HepG2 (cell line): ENCODE measurements at regions not wholly inside any gene's neighbourhood (a gene's known extent, or its start where the extent isn't known, plus 50 kb on each side); places are given as distances from the start of the nearest gene placed in this dataset.

Source experiments
- ATAD3A ChIP-seq: sonication (generic); formaldehyde crosslinking; IDR thresholded peaks from 2 replicates; pipeline ENCODE4 v1.4.0; 2020; ENCODE audit warnings: missing genetic modification reagents
- HDAC2 ChIP-seq: sonication (generic); formaldehyde crosslinking; IDR thresholded peaks from 2 replicates; pipeline ENCODE4 v1.4.0; 2020; ENCODE audit warnings: missing genetic modification reagents
- HMGXB3 ChIP-seq: sonication (generic); formaldehyde crosslinking; IDR thresholded peaks from 2 replicates; pipeline ENCODE4 v1.4.0; 2020; ENCODE audit warnings: missing genetic modification reagents, borderline replicate concordance
- HOMEZ ChIP-seq: IDR thresholded peaks from 2 replicates; pipeline ENCODE4 v1.6.1; 2016; ENCODE audit warnings: low read depth
- PHF20 ChIP-seq: sonication (generic); formaldehyde crosslinking; IDR thresholded peaks from 2 replicates; pipeline ENCODE4 v1.5.0; 2020; ENCODE audit warnings: mild to moderate bottlenecking, missing genetic modification reagents
- RCOR2 ChIP-seq: IDR thresholded peaks from 2 replicates; pipeline ENCODE4 v1.6.1; 2016; ENCODE audit warnings: missing biosample characterization, missing genetic modification reagents
- ZBTB37 ChIP-seq: sonication (generic); formaldehyde crosslinking; IDR thresholded peaks from 2 replicates; pipeline ENCODE4 v1.4.0; 2020; ENCODE audit warnings: mild to moderate bottlenecking, missing genetic modification reagents
- ZMAT3 ChIP-seq: sonication (generic); formaldehyde crosslinking; conservative IDR thresholded peaks from 2 replicates; pipeline ENCODE4 v1.7.0; 2021; ENCODE audit warnings: missing genetic modification reagents
- ZNF318 ChIP-seq: sonication (generic); formaldehyde crosslinking; IDR thresholded peaks from 2 replicates; pipeline ENCODE4 v1.4.0; 2020; ENCODE audit warnings: mild to moderate bottlenecking, missing genetic modification reagents

- TF ChIP-seq ZNF318 (CRISPR knock-in tag) (no peak), PHF20 (peak; percentile 35; the same call in 1 of the 2 replicates), ATAD3A (CRISPR knock-in tag) (no peak), RCOR2 (CRISPR knock-in tag) (no peak), ZBTB37 (CRISPR knock-in tag) (no peak), HDAC2 (no peak), ZMAT3 (CRISPR knock-in tag) (no peak), HOMEZ (peak; percentile 17; the same call in 1 of the 2 replicates), HMGXB3 (CRISPR knock-in tag) (peak; percentile 99)
Observed at GRCh38 chr5:105392710-105393149, 1830.1 kb upstream of the NUDT12 start (continued).
